Fibroblast of skin of right quadriceps (primary cell): ENCODE measurements at regions not wholly inside any gene's neighbourhood (a gene's known extent, or its start where the extent isn't known, plus 50 kb on each side); places are given as distances from the start of the nearest gene placed in this dataset.

Experiments used
- DNase-seq: peaks from one replicate; pipeline ENCODE4 v3.0.0-alpha.2; 2013

DNA sequence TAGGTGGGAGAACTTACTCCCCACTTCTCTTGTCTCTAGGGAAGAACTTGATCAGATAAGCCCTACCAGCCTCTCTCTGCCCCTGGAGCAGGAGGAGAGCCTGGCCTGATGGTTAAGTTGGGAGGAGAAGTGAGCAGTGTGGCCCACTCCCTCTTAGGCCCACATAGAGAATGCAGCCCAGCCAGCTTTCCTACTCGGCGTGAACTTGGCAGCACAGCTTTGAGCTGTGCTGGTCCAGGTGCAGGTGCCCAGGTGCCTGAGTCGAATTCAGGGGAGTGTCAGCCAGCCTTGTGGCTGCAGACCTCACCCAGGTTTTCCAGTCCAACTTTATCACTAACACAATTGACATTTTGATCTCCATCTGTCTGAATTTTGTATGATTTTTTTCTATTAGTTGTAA, 77.6 kb upstream of the PAQR3 start:
- no peak for DNase-seq

- DNase-seq = no peak
Measured at GRCh38 chr4:79015411-79015810, 76.2 kb upstream of the PAQR3 start.

DNA sequence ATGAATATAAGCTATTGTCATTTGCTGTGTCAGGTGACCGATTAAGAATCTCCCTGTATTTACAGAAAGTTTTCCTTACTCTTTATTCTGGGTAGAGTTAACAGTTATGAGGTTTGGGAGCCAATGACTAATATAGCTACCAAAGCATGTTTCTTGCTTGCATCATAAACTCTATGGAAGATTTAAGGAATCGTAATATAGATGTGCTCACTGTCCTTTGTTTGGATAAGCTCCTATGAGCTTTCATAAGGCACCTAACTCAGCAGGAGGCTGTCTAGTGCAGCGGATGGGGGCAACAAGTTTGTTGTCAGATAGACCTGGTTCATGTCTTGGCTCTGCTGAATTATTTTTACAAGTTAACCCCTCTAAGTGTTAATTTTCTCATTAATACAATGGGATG, 75.0 kb upstream of the PAQR3 start:
- no peak for DNase-seq

DNA sequence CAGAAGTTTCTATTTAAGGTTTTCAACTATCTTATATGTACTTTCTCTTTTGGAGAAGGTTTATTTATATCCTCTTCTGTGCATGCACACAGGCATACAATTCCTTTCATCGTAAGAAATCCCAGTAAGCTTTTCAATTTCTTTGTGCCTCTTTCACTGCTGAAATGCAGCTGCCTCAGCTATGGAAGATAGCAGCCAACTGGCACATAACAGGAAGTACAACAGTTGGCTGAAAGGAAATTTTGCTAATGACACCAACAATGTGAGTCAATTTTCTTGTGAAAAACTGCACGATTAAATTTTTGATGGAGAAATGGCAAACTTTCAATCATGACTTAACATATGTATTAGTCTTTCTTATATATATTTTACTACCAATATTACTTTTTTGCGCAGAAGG, 74.5 kb upstream of the PAQR3 start:
- no peak for DNase-seq

DNA sequence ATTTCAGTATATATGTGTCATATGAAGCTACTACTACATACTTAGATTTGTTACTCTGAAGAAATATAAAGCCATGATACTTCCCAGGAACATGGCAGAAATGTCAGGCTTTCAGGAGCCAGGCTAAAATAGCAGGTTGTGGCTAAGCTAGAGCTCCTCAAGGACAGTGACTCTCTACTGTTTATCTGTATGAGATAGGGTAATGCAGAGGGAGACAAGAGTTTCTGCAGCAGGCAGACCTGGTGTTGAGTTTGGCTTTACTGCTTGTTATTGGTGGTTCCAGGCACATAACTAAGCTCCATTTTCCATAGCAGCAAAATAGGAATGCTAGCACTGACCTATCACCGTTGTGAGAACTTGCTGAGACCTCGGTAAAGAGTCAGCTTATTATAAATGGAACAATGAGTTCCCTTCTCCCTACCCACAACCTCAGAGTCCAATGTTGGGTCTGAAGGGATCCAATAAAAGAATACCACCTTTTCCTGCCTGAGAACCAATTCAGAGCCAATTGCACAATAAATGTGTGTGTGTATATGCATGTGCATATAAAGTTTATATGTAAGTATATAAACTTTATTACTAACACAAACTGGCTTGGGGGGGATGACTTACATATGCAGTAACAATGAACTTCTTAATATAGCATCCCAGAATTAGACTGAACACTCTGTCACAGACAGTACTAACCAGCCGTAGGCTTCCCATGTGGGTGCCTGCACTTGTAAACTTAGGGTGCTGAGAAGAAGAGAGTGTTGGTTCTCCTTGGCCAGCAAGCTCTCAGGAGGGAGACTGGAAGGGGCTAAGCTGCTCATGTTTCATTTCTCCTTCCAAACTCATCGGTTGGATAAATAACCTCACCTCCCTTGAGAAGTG, 51.9 kb upstream of the PAQR3 start:
- no peak for DNase-seq

DNA sequence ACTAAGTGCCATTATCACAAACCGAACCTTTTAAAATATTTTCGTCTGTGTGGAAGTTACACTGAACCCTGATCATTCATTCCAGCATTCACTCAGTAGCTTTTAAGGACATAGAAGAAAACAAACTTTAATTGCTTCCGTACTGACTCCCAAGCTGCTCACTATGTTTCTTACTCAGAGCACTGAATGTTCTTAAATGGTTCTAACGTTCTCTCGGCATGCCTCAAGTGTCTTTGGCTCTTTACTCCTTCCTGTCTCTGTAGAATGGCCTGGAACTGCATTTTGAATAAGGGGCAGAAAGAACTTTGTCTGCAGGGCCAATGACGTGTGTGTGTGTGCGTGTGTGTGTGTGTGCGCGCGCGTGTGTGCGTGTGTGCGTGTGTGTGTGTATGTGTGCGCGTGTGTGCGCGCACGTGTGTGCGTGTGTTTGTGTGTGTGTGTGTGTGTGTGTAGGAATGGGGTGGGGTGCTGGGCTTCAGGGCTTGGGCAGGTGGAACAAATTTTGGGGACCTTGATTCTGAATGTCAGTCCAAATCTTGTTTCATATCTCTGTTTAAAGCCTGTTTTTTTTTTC, 50.5 kb upstream of the PAQR3 start:
- no peak for DNase-seq
